HG03095 (cell line): ENCODE measurements at regions not wholly inside any gene's neighbourhood (a gene's known extent, or its start where the extent isn't known, plus 50 kb on each side); places are given as distances from the start of the nearest gene placed in this dataset.
"Not testable (repeated sequence)": the region's sequence is repeated elsewhere in the genome, so short reads cannot be mapped to it uniquely, and the experiment has no call there.

Experiments used
- ATAC-seq: cut with Tn5 transposase; IDR thresholded peaks from one replicate; pipeline ENCODE4 v1.9.1; 2021; ENCODE audit warnings: moderate library complexity; ENCODE audit not compliant: unreplicated experiment

DNA sequence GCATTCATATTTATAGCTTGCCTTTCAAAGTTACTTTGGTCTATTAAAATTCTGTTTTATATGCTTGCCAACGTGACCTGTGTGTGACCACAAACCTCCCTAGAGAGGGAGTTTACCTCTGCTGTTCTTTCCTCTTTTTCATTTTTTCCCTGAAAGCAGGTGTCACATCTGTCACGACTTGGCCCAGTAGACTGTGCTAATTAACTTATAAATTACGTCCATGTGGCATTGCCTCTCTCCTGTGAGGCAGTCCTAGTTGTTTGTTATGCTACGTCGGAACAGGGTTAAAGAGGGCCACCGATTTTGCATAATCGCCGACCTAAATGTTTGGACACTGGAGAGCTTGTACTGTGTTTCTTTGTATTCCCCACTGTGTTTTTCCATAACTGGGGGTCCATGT, 343.9 kb upstream of the FLRT2 start:
- ATAC-seq: no peak

DNA sequence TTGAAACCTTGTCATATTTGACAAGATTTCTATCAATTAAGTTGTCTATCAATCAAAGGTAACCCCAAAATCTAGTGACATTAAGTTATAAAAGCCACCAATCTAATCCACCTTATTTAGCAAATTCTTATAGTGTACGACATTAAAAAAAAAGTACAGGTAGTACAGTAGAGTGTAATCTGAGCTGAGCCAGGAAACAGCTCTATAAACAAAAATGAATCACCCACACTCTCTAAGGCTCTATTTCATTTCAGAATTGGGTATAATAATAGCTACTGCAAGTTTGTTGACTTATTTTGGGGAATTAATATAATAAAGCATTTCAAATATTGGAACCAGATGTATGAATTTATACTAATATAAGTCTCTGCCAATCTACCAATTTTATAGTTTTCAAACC, 342.4 kb upstream of the FLRT2 start:
- ATAC-seq: no peak

DNA sequence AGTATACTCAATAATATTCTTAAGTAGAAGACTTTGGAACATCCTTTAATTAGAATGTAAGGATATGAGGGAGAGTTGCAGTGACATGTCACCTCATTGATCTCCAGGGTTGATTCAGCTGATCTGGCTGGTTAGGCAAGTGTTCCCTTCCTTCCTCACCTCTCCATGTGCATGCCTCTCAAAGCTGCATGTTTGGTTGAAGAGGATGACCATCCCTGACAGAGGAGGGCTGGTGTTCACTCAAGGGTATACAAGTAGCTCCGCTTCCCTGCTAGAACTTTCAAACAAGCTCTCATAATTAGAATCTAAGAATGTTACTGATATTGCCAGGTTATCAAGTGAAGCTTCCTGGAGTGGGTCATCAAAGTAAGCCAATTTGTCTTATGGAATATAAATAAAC, 341.1 kb upstream of the FLRT2 start:
- no peak for ATAC-seq

DNA sequence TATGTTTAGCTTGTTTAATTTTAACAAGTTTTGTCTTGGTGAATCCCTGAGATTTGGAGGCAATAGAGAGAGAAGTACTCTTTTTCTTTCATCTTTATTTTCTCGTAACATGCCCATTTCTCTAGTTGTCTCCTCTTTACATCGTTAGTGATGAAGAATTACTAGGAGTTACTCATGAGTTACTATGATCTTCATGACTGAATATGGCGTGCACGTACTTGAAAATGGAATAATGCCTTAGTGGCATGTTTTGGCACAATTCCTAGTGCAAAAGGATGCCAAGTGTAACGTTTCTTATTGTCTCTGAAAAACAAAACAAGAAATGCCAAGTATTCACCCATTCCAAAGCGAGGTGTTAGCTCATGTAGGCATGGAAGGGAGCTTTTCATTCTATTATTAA, 340.7 kb upstream of the FLRT2 start:
- not testable (repeated sequence) for ATAC-seq

DNA sequence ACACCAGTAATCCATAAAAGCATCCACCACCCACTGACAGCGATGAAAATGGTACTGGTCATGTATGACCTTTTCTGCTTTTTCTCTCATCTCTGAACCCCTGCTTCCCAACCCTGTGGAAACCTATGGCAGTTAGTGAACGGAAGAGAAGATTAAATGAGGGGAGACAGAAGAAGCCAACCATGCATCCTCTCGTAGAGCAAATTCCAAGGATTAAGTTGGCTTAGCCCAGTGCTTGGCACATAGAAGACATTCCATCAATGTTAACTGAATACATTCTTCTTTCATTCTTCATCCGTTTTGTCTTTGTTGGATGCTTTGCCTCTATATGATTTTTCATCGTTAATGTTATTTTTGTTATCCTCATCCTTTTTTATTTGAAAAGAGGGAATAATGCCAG, 339.7 kb upstream of the FLRT2 start:
- ATAC-seq: no peak

DNA sequence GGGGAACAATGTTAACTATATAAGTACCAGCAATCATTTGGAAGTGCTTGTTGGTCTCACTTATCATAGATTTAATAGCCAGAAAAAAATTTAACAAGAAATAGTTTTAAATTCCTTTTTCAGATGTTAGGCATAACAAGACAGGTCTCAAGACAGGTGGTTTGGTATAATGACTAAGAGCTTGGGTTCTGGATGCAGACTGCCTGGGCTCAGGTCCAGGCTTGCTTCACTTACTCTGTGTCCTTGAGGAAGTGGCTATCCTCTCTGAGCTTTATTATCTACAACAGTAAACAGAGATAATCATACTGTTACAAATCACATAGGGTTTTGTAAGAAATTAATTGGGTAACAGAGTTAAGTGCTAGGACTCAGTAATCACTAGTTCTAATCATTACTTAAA, 338.0 kb upstream of the FLRT2 start:
- no peak for ATAC-seq

DNA sequence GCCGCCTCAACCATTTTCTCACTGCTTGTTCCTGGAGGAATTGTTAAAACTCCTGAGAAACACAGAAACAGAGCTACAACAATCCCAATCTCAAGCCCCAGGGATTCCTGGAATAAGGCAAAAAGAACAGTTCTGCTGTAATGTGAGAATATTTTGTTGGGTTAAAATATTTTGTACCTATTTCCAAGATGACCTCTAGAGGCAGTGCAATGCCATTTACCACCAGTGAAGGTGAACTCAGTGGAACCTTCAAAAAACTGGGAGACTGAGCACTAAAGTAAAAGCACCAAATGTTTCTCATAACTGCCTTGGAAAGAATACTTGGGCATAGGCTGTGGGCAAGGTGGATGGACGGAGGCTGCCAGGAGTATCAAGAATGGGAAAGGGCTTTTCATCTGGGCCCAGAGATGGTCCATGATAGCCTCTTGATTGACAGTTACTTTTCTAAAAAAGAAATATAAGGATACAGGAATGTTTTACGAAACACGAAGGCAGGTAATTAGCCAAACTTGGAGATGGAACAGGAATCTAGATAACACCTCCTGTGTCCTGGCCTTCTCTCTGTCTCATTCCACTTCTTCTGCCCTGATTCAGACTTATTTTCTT, 334.0 kb upstream of the FLRT2 start:
- no peak for ATAC-seq

DNA sequence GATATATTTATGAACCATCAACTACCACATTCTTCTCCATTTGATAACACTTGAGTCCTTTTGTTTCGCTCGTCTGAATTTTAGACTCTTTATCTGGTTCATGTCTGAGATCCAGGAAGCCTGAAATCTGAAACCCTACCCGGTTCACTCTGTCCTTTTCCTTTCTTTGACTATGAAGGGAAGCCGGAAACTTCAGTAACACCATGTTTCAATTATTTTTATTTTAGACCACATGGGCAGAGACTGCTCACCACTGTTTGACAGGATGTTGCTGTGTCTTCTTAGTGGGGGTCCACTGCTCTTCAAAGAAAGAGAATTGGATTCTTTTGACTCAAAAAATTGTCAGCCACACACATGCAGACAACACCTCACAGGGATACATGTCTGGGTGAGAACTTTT, 331.9 kb upstream of the FLRT2 start:
- no peak for ATAC-seq

DNA sequence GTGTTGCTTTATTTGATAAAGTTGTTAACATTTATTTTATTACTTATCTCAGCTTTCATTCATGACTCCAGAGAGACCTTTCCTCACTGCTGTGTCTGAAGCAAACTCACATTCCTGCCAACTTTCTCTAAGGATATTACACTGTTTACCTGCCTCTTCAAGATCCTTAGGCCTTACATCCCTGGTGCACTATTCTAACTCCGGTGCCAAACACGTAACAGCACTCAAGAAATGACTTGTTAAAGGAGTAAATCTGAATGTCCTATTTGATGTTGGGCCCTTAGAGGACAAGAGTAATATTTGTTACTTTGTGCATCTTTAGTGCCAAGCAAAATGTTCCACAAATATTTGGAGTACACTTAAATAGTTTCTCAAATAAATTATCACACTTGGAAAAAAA, 324.1 kb upstream of the FLRT2 start:
- no peak for ATAC-seq

DNA sequence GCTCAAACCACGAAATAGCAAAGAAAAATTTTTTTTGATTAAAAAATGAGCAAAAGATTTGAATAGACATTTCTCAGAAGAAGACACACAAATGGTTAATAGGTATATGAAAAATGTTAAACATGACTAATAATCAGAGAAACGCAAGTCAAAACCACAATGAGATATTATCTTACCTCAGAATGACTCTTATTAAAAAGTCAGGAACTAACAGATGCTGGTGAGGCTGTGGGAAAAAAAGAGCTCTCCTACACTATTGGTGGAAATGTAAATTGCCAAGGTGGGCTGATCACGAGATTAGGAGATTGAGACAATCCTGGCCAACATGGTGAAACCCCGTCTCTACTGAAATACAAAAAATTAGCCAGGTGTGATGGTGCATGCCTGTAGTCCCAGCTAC, 315.5 kb upstream of the FLRT2 start:
- no peak for ATAC-seq

DNA sequence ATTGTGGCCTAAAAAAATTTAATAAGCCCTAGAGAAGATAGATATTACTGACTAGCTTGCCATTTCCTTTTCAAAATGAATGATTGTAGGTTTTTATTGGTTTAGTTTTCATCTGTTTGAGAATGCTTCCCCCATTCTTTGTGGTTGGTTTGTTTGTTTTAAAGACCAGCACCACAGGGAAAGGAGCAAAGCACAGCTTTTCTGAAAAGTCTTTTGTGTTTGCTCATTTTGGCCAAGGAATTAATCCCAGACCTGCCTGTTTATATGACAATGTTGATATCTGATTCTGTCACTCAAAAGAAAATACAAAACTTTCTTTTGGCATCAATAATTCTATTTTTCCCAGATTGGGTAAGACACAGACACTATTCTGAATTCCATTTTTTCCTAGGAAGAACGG, 312.5 kb upstream of the FLRT2 start:
- no peak for ATAC-seq

DNA sequence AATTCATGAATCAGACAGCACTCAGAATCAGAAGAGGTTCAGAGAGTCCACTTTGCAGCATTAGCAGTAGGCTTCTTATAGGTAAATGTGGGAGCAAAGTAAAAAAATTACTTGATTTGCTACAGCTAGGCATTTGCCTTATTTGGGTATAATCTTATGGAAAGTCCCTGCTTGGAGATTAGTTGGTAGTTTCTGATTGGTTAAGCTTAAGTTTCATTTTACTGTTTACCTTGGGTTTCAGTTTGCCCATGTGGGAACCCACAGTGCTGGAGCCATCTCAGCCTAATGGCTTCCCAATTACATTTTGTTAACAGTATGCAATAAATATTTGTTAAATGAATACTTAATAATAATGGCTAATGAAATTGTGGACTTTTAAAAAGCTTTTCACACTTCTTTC, 311.0 kb upstream of the FLRT2 start:
- ATAC-seq: no peak

DNA sequence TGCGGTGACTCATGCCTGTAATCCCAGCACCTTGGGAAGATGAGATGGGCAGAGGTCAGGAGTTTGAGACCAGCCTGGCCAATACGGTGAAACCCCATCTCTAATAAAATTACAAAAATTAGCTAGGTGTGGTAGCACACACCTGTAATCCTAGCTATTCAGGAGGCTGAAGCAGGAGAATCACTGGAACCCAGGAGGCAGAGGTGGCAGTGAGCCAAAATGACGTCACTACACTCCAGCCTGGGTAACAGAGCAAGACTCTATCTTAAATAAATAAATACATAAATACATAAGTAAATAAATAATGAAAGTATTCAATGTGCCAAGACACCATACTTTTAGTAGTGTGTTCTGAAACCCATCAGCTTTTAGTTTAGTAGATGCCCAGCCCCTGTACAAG, 308.1 kb upstream of the FLRT2 start:
- ATAC-seq: no peak

DNA sequence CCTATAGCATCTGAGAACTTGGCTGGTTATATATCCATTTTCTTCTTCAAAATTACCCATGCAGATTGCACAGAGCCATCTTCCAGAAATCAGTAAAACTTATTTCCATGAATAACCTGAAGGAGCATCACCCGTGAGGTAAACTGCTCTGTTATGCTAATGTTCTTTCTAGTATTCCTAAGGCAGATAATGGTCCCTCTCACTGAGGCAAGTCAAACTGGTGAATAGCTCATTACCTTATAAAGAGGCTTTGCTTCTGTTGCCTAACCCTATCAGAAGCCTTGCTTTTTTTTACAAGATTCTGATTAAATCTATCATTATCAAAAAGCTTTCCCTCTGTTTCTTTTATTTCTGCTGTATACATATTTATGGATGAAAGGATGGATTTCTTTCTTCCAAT, 307.6 kb upstream of the FLRT2 start:
- no peak for ATAC-seq

DNA sequence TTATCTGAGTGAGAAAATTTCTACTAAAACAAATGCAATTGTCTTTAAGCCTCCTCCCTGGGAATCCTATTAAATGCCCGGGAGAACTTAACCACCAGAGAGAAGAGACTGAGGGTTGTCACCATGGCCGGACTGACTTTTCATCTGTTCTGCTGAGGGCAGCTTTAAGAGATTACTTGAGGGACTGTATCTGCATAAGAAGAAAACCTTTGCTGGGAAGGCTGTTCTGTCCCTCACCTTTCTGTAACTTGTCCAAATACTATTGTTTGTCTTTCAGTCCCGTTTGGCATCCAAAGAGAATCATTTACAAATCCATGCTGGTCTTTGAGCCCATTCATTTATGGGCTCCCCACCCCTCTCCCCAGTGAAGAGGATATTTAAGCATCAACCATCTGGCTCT, 306.3 kb upstream of the FLRT2 start:
- ATAC-seq: no peak

DNA sequence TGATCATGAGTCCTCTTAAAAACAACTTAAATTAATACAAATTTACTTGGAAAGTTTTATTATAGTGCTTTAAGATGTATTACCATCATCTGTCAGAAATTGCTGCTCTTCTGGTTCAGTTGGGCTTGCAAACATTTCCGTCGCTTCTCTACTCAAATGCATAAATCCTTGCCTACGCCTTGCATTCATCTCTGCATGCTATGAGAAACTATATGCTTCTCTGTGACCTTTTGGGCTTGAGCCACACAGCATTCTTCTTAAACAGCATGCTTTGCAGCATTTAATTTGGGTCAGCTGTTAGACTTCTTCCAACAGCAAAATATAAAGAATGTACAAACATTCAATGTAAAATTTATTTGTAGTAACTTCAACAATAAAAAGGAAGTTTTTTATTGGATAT, 305.7 kb upstream of the FLRT2 start:
- no peak for ATAC-seq

DNA sequence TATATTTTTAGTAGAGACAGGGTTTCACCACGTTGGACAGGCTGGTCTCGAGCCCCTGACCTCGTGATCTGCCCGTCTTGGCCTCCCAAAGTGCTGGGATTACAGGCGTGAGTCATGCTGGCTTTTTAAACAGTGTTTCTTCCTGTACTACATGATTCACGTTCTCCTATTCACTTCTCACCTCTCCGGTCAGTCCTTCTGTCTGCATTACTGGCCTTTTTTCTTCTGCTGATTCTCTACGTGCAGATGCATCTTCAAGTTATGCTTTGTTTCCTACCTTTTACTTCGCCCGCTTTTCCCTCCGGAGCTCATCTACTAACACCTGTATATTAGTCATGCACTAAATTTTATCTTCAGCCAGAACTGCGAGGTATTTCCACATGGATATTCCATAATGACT, 296.2 kb upstream of the FLRT2 start:
- no peak for ATAC-seq

DNA sequence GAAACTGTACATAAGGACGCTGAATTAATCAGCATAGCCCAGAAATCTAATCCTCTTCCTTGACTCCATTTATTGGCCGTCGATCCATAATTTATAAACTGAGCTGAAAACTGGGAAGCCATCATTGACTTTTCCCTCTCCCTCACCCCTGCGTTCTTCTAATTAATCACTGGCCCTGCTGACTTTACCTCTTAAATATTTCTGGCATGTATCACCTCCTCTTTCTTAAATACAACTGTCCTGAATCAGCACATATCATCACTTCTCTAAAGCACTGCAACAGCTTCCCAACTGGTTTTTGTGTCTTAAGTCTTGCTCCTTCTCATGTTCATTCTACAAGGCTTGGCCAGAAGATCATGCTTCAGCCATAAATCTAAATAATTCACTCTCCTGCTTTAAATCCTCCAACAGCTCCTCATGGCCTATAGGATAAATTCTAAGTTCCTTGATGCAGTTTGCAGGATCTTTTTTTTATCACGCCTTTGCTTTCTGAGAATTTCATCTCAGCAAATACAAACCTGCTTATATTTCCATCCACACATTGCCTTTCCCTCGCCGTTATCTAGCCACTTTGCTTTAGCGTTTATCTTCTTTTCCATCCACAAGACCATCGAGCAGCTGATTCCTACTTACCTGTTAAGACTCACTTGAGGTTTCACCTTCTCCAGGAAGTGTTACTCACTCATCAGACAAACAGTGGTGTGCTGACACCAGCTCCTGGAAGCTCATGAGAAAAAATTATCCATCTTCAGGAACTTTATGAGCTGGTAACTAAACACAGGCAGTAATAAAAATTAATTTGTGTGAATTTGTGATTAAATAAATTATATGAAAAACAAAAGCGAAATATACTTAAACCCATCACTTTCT, 295.6 kb upstream of the FLRT2 start:
- no peak for ATAC-seq

DNA sequence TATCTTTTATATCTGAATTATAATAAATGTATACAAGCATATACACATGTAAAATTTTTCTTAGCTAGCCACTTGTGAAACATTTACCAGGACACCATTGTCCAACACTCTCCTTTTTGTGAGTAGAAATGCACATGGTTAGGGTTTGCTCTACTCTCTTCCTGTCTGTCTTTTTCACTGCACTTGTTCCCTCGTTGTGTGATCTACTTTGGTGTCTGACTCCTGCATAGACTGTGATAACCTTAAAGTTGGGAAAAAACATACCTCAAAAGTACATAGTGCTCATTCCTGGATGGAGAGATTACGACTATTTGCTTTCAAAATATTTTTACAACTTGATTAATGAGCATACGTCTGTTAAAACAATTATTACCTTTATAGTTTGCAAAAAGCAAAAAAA, 294.1 kb upstream of the FLRT2 start:
- no peak for ATAC-seq

DNA sequence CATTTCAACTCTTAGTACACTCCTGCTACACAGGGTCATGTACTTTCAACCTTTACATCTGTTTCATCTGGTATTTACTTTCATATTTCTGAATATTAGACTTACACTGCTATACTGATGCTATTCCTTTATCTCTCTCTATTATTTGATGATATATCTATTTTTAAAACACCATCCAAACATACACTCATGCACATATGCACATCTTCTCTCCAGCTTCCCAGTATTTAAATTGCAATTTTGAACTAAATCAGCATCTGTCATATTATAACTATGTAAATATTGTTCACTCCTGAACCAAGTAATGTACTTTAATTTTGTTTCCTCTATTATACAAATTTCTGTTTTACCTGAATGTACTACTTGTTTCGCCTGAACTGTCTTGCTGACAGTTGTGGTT, 293.6 kb upstream of the FLRT2 start:
- ATAC-seq: no peak

DNA sequence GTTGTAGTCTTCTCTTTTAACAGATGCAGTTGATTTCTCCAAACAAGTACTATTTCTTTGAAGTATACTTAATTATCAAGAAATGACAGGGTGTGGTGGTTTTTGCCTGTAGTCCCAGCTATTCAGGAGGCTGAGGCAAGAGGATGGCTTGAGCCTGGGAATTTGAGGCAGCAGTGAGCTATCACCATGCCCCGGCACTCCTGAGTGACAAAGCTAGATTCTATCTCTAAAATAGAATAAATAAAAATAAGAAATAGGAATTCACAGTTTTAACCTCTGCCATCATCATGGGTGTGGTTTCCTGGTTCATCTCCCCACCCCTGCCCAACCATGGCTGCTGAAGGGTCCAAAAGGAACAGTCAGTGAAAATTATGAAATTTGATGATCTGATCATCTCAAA, 290.2 kb upstream of the FLRT2 start:
- ATAC-seq: no peak

DNA sequence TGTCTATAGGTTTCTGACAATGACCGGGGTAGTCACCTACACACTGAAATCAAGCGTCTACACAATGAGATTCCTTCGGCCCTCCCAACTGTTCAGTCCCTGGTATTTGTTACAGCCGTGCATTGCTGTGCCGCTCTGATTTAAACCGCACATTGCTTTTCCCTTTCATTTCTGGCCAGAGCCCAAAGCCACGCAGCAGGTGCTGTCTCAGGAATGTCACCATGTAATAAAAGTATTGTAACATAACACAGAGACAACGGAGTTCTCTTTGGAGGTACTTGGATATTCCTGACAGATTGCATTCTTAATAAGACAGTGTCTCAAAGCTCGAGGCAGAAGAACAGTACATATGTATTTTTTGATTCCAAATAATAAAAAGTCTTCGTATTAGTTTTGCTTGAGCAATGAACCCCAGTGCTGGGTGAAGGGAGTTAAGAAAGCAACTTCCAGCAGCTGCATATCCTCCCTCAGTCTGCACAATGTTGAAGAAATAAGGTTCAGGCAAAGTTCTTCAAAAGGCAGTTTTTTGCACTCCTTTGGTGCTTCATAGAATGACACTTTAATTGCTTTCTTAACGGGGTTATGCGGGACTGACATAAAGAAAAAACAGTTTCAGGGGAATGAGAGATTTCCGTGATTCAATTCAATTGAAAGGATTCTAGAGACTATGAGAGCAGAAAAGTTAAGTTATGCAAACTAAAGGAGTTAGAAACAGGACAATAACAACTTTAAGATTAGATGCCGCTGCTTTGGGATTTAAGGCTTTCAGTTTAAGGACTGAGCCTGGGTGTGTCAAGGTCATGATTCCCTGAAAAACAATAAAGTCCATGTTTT, 288.7 kb upstream of the FLRT2 start:
- ATAC-seq: no peak
